Esophagus mucosa (tissue), 1 donor: ENCODE measurements at regions not wholly inside any gene's neighbourhood (a gene's known extent, or its start where the extent isn't known, plus 50 kb on each side); places are given as distances from the start of the nearest gene placed in this dataset.
"Not testable (repeated sequence)": the region's sequence is repeated elsewhere in the genome, so short reads cannot be mapped to it uniquely, and the experiment has no call there.

Experiments
- ATAC-seq: fragments of 200-7000 bp; cut with Tn5 transposase; one replicate; pipeline ENCODE4 v1.9.1; 2020
- donor health status: DM: yes; HTN: yes; CAD: no.

GRCh38 chr3:34132069-34132692 is 333.8 kb downstream of the PDCD6IP start:
- no peak for ATAC-seq

GRCh38 chr3:34139566-34139965 is 341.1 kb downstream of the PDCD6IP start:
- no peak for ATAC-seq

- no peak for ATAC-seq
Measured at GRCh38 chr3:34140616-34141015, 342.2 kb downstream of the PDCD6IP start.

GRCh38 chr3:34141841-34142337 is 343.5 kb downstream of the PDCD6IP start:
- no peak for ATAC-seq

DNA sequence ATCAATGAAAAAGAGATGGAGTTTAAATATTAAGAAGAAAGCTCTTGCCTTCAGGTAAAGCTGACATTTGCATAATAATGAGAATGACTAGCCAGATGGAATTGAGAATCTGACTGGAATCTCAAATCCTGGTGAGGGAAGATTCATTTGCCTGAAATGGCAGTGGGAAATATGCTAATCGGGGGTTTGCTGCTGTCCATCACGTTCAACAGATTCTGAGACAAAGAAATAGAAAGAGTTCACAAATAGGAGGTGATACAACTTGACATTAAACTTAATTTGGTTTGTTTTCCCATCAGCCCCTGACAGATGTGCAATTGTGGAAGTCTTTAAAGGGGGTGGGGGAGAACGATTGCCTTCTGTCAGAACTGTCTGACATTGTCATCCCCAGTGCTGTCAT is 347.4 kb downstream of the PDCD6IP start:
- ATAC-seq, result no peak

- no peak for ATAC-seq
Measured at GRCh38 chr3:34146596-34146995, 348.2 kb downstream of the PDCD6IP start.

DNA sequence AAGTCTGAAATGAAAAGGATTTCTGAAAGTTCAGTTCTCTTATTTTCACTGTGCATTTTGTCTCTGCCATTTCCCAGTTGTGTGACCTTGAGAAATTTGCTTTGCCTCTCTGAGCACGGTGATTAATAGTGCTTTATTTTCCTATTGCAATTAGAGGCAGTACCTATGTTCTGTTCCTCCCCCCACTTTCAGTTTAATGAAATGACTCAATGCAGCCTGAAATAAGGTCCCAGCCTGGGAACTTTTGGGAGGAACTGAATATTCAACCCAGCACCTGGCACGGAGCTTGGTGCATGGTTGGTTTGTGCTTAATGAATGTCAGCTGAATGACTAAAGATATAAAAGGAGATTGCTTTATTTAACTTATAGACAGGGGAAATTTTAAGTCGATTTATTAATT is 352.6 kb downstream of the PDCD6IP start:
- ATAC-seq, result no peak

GRCh38 chr3:34152656-34153055 is 354.2 kb downstream of the PDCD6IP start:
- no peak for ATAC-seq

DNA sequence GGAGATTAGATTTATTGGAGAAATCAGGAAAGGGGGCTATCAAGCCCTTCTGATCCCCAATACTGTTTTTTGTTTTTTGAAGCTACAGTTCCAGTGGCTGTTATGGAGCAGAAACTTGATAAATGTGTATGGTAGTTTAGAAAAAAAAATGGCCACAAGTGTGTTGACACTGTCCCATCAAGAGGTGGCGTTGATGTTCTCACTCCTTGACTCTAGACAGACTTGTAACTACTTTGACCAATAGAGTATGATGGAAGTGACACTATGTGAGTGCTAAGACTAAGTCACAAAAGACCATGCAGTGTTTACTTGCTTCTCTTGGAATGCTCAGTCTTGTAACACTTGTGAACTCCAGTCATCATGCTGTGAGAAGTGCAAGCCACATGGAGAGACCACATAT is 356.7 kb downstream of the PDCD6IP start:
- no peak for ATAC-seq

DNA sequence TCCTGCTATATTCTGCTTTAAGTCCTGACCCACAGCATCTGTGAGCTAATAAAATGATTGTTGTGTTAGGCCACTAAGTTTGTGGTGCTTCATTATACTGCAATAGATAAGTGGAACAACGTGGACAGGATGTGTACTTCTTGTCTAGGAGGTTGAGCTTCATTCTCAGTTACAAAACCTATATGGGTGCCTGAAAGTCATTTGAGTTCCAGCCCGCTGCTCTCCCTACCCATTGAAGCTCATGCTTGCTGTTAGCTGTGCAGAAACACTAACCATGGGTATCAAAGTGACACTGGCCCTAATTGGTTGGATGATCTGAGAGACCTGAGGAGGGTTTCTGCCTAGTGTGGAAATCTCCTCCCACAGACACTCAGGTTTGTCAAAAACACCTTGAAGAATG is 357.2 kb downstream of the PDCD6IP start:
- ATAC-seq, result no peak

DNA sequence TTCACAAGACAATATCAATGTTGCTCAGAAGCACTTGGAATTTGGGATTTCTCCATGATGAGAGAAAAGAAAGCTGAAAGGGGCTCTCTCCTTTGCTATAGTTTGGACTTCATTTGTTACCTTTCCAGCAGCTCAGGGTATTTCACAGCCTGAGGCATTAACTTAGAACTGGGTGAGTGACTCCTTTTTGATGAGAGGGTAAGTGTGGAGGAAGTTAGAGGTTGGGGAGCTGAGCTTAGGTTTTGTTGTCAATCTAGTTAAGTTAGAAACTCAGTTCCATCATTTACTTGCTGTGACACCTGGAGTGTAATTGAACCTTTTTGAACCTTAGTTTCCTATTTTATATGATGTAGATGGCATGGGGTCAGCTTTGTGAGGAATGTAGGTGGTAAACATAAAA is 359.1 kb downstream of the PDCD6IP start:
- ATAC-seq, result no peak

GRCh38 chr3:34159613-34160420 is 361.4 kb downstream of the PDCD6IP start:
- ATAC-seq, result no peak

DNA sequence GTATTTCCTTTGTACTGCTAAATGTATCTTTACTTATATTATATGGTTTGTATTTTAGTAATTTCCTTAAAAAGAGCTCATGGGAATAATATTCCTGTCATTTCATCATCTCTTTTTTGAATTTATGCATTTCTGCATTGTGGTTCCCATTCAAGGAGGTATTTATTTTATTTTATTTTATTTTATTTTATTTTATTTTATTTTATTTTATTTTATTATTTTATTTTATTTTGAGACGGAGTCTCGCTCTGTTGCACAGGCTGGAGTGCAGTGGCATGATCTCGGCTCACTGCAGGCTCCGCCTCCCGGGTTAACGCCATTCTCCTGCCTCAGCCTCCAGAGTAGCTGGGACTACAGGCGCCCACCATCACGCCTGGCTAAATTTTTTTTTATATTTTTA is 371.2 kb downstream of the PDCD6IP start:
- ATAC-seq, result not testable (repeated sequence)

- ATAC-seq, result no peak
Measured at GRCh38 chr3:34174740-34175139, 376.3 kb downstream of the PDCD6IP start.

- no peak for ATAC-seq
Measured at GRCh38 chr3:34175636-34176176, 377.3 kb downstream of the PDCD6IP start.

DNA sequence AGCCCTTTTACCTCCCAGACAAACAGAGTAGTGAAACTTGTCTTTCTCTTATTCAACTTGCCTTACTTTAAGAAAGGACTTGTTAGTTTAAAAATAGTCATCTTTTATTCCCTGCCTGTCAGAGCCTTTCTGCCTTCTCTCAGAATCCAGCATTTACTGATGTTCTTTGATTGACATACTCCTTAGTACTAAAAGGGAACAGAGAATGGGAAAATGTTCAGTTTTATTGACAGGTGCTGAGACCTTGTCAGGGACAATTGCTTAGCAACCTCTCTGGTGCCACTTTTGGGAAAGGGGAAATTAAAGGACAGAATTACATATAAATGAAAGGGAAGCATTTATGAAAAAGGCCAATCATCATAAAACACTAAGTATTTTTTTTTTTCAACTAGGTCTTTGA is 378.3 kb downstream of the PDCD6IP start:
- no peak for ATAC-seq

DNA sequence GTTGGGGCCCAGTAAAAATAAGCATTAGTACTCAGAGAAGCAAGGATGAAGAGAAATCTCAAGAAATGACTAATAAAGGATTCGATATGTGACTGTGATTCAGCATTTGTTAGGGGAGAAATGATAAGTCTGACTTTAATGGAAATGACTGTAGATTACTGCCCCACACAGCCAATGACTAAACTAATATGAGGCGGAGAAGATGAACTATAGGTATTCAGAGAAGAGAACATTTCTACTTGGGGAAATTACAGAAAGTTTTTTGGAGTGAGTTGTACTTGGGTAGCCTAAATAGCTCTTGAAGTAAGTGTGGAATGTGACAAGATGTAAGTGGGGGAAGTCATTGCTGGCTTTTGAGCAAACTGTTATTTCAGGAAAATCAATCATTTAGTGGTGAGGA is 380.0 kb downstream of the PDCD6IP start:
- no peak for ATAC-seq

DNA sequence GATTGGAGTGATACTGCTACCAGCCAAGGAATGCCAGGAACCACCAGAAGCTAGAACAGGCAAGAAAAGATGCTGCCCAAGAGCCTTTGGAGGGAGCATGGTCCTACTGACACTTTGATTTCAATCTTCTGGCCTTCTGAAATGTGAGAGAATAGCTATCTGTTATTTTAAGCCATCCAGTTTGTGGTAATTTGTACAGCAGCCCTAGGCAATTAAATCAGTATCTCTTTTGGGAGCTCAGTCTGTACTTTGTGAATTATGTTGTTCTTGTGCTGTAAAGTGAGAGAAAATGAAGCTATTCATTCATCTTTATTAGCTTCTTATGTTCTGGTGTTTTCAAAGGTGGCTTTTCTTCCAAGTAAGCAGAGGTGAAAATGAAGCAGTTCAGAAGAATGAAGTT is 381.3 kb downstream of the PDCD6IP start:
- ATAC-seq, result no peak

GRCh38 chr3:34180532-34180931 is 382.1 kb downstream of the PDCD6IP start:
- no peak for ATAC-seq

- no peak for ATAC-seq
Measured at GRCh38 chr3:34183114-34183513, 384.7 kb downstream of the PDCD6IP start.

GRCh38 chr3:34183611-34184340 is 385.3 kb downstream of the PDCD6IP start:
- ATAC-seq, result no peak

GRCh38 chr3:34185301-34185700 is 386.9 kb downstream of the PDCD6IP start:
- ATAC-seq, result no peak

- no peak for ATAC-seq
Measured at GRCh38 chr3:34189133-34189532, 390.7 kb downstream of the PDCD6IP start.
